Renal pelvis (tissue), 1 donor: ENCODE measurements at regions not wholly inside any gene's neighbourhood (a gene's known extent, or its start where the extent isn't known, plus 50 kb on each side); places are given as distances from the start of the nearest gene placed in this dataset.
"Not testable (repeated sequence)": the region's sequence is repeated elsewhere in the genome, so short reads cannot be mapped to it uniquely, and the experiment has no call there.

Experiments
- DNase-seq: peaks from one replicate; pipeline ENCODE4 v3.0.0-alpha.2; 2013

- no peak for DNase-seq
Observed at GRCh38 chr14:53286301-53286700, 133.2 kb upstream of the DDHD1 start.

DNA sequence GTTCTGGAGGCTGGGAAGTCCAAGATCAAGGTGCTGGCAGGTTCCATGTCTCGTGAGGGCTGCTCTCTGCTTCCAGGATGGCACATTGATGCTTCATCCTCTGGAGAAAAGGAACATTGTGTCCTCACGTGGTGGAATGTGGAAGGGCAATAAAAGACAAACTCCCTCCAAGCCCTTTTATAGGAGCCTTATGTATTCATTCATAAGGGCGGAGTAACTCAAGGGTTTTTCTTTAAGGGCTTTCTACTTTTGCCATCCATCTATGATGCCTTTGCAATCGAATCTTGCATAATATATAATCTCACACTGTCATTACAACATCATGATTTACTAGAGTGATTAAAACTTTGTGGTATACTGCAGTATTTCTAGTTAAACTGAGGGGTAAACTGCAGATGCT lies 132.7 kb upstream of the DDHD1 start:
- no peak for DNase-seq

DNA sequence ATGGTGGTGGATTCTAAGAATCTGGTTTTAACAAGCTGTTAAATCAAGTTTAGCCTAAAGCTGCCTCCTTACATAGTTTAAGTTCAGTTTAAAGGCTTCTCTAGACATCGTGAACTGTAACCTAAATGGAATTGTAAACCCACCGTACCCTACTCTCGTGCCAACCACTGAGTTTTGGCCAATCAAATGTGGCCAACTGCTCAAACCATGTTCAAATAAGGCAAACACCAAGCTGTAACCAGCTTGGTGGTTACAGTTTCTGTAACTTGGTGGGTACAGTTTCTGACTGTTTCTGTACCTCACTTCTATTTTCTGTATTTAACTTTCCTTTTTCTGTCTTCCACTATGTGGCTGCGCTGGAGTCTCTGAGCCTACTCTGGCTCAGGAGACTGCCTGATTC lies 131.9 kb upstream of the DDHD1 start:
- DNase-seq: no peak

DNA sequence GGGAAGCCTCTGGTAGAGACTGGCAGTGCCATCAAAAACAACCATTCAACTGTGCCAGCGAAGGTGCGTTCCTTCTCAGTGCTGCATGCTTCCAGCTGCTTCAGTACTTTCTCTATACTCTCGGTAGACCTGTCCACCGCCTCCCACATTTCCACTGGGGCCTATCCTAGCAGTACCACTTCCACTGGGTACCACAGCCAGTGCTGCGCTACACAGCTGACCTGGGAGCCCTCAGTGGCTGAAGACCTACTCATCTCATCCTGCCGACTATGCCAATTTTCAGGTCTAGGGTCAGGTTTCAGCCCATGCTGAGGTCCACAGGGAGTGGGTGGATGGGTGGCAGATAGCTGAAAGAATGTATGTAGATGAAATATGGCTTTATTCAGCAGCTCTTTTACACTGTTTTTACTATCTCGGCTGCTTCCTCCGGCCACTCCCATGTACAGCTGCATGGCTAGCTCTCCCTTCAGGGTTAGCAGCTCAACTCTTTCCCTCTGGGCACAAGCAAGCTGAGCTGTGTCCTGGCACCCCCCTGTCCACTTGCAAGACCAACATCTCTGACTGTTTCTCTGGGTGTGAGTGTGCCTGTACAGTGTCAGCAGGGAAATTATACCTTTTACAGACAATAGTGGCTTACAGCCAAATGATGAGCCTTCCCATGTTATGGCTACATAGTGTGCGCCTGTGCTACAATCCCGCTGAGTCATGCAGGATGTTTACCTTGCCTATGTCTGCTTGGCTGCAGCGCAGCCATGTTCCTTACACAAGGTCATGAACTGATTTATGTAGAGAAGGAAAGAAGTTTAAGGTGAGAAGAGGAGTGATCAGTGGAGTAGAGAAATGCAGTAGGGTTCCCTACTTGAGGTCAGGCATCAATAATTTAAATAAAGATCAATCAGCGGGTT lies 125.7 kb upstream of the DDHD1 start:
- DNase-seq: no peak

GRCh38 chr14:53273671-53274072 lies 120.5 kb upstream of the DDHD1 start:
- peak; percentile 36 for DNase-seq

GRCh38 chr14:53265025-53265424 lies 111.9 kb upstream of the DDHD1 start:
- DNase-seq: no peak

- no peak for DNase-seq
Observed at GRCh38 chr14:53260928-53261327, 107.8 kb upstream of the DDHD1 start.

GRCh38 chr14:53260286-53260685 lies 107.2 kb upstream of the DDHD1 start:
- no peak for DNase-seq

GRCh38 chr14:53252141-53252540 lies 99.0 kb upstream of the DDHD1 start:
- no peak for DNase-seq

DNA sequence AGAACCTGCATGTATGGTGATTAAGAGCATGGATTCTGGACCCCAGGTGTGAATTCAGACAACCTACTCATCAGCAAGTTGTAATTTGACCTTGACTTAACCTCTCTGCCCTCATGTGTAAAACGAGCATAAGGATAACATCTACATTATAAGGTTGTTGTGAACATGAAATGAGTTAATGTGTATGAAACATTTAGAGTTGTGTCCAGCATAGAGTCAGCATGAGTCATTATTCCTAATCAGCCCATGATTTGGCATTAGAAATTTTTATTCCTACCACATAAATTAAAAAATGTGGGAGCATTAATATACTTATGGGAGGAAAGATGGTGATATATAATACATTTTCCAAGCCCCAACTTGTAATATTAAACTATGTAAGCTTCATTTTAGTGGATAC lies 95.9 kb upstream of the DDHD1 start:
- DNase-seq: no peak

- peak; percentile 19 for DNase-seq
Observed at GRCh38 chr14:53247596-53248370, 94.7 kb upstream of the DDHD1 start.

DNA sequence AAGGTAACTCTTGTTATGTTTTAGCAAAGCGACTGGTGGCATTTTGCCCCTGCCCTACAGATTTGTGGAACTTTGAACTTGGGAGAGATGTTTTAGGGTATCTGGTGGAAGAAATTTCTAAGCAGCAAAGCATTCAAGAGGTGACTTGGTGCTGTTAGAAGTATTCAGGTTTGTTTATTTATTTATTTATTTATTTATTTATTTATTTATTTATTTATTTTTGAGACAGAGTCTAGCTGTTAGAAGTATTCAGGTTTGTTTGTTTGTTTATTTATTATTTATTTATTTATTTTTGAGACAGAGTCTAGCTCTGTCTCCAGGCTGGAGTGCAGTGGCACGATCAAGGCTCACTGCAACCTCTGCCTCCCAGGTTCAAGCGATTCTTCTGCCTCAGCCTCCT lies 89.8 kb upstream of the DDHD1 start:
- not testable (repeated sequence) for DNase-seq

DNA sequence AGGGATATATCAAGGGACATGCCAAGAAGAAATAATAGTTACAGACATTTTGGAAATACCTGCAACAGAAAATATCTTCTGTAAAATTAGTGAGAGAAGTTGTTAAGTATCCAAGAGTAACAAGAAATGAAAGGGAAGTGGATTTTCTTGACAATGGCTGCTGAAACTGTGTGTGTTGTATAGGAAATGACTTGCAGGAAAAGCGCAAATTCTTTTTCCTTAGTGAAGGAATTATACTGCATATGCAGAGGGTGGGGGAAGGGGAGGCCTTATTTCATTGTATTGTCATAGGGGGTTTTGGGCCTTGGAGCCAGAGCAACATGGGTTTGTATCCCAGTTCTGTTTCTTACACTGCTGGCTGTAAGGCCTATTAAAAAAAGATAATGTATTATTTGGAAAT lies 84.4 kb upstream of the DDHD1 start:
- DNase-seq: no peak

- no peak for DNase-seq
Observed at GRCh38 chr14:53236708-53237107, 83.6 kb upstream of the DDHD1 start.

GRCh38 chr14:53231171-53231570 lies 78.0 kb upstream of the DDHD1 start:
- peak; percentile 60 for DNase-seq

GRCh38 chr14:53228966-53229365 lies 75.8 kb upstream of the DDHD1 start:
- DNase-seq: no peak

DNA sequence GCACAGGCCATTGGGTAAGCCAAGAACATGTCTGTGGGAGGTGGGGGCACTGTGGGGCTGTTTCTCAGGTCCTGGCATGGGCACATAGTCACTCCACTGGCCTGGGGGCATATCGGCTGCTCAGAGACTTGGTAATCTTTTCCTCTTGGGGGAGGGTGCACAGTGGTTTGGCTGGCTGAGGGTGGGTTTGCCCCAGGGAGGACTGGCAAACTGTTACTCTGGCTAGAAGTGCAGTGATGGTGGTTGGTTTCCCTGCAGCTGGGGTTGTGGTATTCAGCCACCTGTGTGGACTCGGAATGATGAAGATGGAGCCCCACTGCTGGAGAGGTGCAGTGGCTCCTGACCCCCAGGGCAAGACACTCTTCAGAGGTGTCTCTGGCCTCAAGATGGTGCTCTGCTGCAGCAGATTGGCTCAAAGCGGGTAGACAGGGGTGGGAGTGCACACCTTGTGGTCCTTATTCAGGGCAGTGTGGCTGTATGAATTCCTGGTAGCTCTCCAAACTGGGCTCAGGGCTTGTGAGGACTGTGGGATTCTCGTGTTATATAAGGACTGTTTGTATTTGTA lies 74.1 kb upstream of the DDHD1 start:
- DNase-seq: no peak

GRCh38 chr14:53226553-53226952 lies 73.4 kb upstream of the DDHD1 start:
- DNase-seq: no peak

GRCh38 chr14:53220914-53221313 lies 67.8 kb upstream of the DDHD1 start:
- no peak for DNase-seq

- DNase-seq: no peak
Observed at GRCh38 chr14:53218161-53218560, 65.0 kb upstream of the DDHD1 start.

- no peak for DNase-seq
Observed at GRCh38 chr14:53217316-53217994, 64.3 kb upstream of the DDHD1 start.

DNA sequence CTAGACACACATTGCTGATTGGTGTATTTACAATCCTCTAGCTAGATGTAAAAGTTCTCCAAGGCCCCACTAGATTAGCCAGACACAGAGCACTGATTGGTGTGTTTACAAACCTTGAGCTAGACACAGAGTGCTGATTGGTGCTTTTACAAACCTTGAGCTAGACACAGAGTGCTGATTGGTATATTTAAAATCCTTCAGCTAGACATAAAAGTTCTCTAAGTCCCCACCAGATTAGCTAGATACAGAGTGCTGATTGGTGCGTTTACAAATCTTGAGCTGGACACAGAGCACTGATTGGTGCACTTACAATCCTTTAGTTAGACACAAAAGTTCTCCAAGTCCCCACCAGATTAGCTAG lies 63.8 kb upstream of the DDHD1 start:
- DNase-seq: not testable (repeated sequence)
